ENCODE measurements at regions not wholly inside any gene's neighbourhood (a gene's known extent, or its start where the extent isn't known, plus 50 kb on each side); places are given as distances from the start of the nearest gene placed in this dataset.

GRCh38 chr18:27712066-27712465 is 464.9 kb downstream of the CDH2 start:
- POLR2A ChIA-PET, result no interaction called here
- BruUV-seq (replicated peaks), result no TSS peak
- H4K20me1 ChIP-seq (ENCODE audit: insufficient read depth), result no peaks in the 10 kb centered on the region
- no peak overlapping the region for H3K9ac ChIP-seq (ENCODE audit: low read length)
- RAD21 ChIA-PET (ENCODE audit: low non-redundant PET in 1 of 2, low total read pairs in 2 of 2, uncharacterized antibody in 2 of 2, unreplicated experiment in 2 of 2), result no interaction called here
- H3K9me3 ChIP-seq (ENCODE audit: control insufficient read depth in 1 of 2, insufficient read depth in 1 of 2, low read depth in 1 of 2, low read length in 2 of 2), result 0 out of 4 replicates have a peak, but pooled peaks cover 0 to 4% of the 10 kb centered on the region in 2 experiments
- ATAC-seq, result no peak
- H3K27me3 ChIP-seq (ENCODE audit: insufficient read depth, low read length), result no peaks in the 10 kb centered on the region
- H3K4me3 ChIP-seq (replicated peaks in 1 of 2; ENCODE audit: low read depth in 1 of 2, low read length in 2 of 2), result no peak overlapping the region
- no peaks in the 10 kb centered on the region for H3K79me2 ChIP-seq (ENCODE audit: insufficient read depth, low read length)
- CTCF ChIA-PET, result no interaction called here
- H3K4me2 ChIP-seq (ENCODE audit: low read length), result no peak overlapping the region
- DNase-seq (ENCODE audit: low read depth, low spot score), result no peak
- no peaks in the 10 kb centered on the region for H3K36me3 ChIP-seq (ENCODE audit: control insufficient read depth in 1 of 2, insufficient read depth in 2 of 2, low read length in 2 of 2)
- TF ChIP-seq CEBPB (IDR thresholded peaks at IDR 0.05; ENCODE audit: low read depth) (no peak), POLR2A (IDR thresholded peaks at IDR 0.05; ENCODE audit: borderline replicate concordance, extremely low read depth, insufficient read depth, insufficient read length) (no peak), ELF1 (IDR thresholded peaks at IDR 0.05; ENCODE audit: borderline replicate concordance, low read depth) (no peak)
- no peaks in the 10 kb centered on the region for H3K4me1 ChIP-seq (ENCODE audit: control insufficient read depth in 1 of 2, insufficient read depth in 2 of 2, low read length in 2 of 2)
- intact Hi-C loops (cut with micrococcal nuclease), result no loop called here
- no peak overlapping the region for H3K27ac ChIP-seq (ENCODE audit: low read depth, low read length)
- no peak overlapping the region for H2AFZ ChIP-seq (ENCODE audit: low read depth, low read length, poor library complexity, severe bottlenecking)
- no peaks in the 10 kb centered on the region for H3K9me2 ChIP-seq (ENCODE audit: insufficient read depth)

- POLR2A ChIA-PET, result no interaction called here
- RAD21 ChIA-PET (ENCODE audit: low non-redundant PET in 1 of 2, low total read pairs in 2 of 2, uncharacterized antibody in 2 of 2, unreplicated experiment in 2 of 2), result no interaction called here
Observed at GRCh38 chr18:27711382-27711781, 465.5 kb downstream of the CDH2 start.

More at GRCh38 chr18:27711382-27711781, 465.5 kb downstream of the CDH2 start:
- Histone ChIP-seq H3K27me3 (ENCODE audit: insufficient read depth, low read length) (no peaks in the 10 kb centered on the region), H3K9ac (ENCODE audit: low read length) (no peak overlapping the region), H3K4me1 (ENCODE audit: control insufficient read depth in 1 of 2, insufficient read depth in 2 of 2, low read length in 2 of 2) (no peaks in the 10 kb centered on the region), H3K27ac (ENCODE audit: low read depth, low read length) (no peak overlapping the region), H4K20me1 (ENCODE audit: insufficient read depth) (no peaks in the 10 kb centered on the region), H3K4me3 (replicated peaks in 1 of 2; ENCODE audit: low read depth in 1 of 2, low read length in 2 of 2) (no peak overlapping the region), H3K9me2 (ENCODE audit: insufficient read depth) (no peaks in the 10 kb centered on the region), H3K36me3 (ENCODE audit: control insufficient read depth in 1 of 2, insufficient read depth in 2 of 2, low read length in 2 of 2) (no peaks in the 10 kb centered on the region), H3K4me2 (ENCODE audit: low read length) (no peak overlapping the region), H2AFZ (ENCODE audit: low read depth, low read length, poor library complexity, severe bottlenecking) (no peak overlapping the region), H3K79me2 (ENCODE audit: insufficient read depth, low read length) (no peaks in the 10 kb centered on the region), H3K9me3 (ENCODE audit: control insufficient read depth in 1 of 2, insufficient read depth in 1 of 2, low read depth in 1 of 2, low read length in 2 of 2) (0 out of 4 replicates have a peak, but pooled peaks cover 0 to 4% of the 10 kb centered on the region in 2 experiments)
- no peak for DNase-seq (ENCODE audit: low read depth, low spot score)
- intact Hi-C loops (cut with micrococcal nuclease), result no loop called here
- CTCF ChIA-PET, result no interaction called here
- no peak for TF ChIP-seq CEBPB (IDR thresholded peaks at IDR 0.05; ENCODE audit: low read depth)
- no peak for TF ChIP-seq TCF7L2 (IDR thresholded peaks at IDR 0.05; ENCODE audit: borderline replicate concordance, extremely low read depth, insufficient read depth, insufficient read length)
- TF ChIP-seq ZBTB33 (IDR thresholded peaks at IDR 0.05; ENCODE audit: extremely low read depth, insufficient replicate concordance, low read length), result no peak
- no peak for TF ChIP-seq RAD21 (IDR thresholded peaks at IDR 0.05; ENCODE audit: low read depth)
- TF ChIP-seq ZNF274 (IDR thresholded peaks at IDR 0.05; ENCODE audit: low read depth, low read length), result no peak
- no peak for TF ChIP-seq POLR2AphosphoS5 (IDR thresholded peaks at IDR 0.05; ENCODE audit: low read depth, low read length)
- TF ChIP-seq MAX (IDR thresholded peaks at IDR 0.05), result no peak
- no peak for TF ChIP-seq EGR1 (IDR thresholded peaks at IDR 0.05; ENCODE audit: low read depth)
- TF ChIP-seq POLR2A (IDR thresholded peaks at IDR 0.05; ENCODE audit: borderline replicate concordance, extremely low read depth, insufficient read depth, insufficient read length), result no peak
- no peak for TF ChIP-seq YY1 (IDR thresholded peaks at IDR 0.05; ENCODE audit: extremely low read depth, insufficient replicate concordance, low read depth, low read length)
- ATAC-seq, result no peak
- BruUV-seq (replicated peaks), result no TSS peak

All from HCT116 (cell line).